HG03097 (cell line): ENCODE measurements at regions not wholly inside any gene's neighbourhood (a gene's known extent, or its start where the extent isn't known, plus 50 kb on each side); places are given as distances from the start of the nearest gene placed in this dataset.
"Not testable (repeated sequence)": the region's sequence is repeated elsewhere in the genome, so short reads cannot be mapped to it uniquely, and the experiment has no call there.

Experiments used
- ATAC-seq: cut with Tn5 transposase; IDR thresholded peaks from one replicate; pipeline ENCODE4 v1.9.1; 2021; ENCODE audit not compliant: unreplicated experiment, low FRiP score

DNA sequence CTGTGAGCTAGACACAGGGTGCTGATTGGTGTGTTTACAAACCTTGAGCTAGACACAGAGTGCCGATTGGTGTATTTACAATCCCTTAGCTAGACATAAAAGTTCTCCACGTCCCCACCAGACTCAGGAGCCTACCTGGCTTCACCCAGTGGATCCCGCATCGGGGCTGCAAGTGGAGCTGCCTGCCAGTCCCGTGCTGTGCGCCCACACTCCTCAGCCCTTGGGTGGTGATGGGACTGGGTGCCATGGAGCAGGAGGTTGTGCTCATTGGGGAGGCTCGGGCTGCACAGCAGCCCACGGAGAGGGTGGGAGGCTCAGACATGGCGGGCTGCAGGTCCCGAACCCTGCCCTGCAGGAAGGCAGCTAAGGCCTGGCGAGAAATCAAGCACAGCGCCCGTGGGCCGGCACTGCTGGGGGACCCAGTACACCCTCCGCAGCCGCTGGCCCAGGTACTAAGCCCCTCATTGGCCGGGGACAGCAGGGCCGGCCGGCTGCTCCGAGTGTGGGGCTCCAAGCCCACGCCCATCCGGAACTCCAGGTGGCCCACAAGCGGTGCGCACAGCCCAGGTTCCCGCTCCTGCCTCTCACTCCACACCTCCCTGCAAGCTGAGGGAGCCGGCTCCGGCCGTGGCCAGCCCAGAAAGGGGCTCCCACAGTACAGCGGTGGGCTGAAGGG lies 158.6 kb downstream of the SPIN4 start:
- ATAC-seq, result not testable (repeated sequence)

DNA sequence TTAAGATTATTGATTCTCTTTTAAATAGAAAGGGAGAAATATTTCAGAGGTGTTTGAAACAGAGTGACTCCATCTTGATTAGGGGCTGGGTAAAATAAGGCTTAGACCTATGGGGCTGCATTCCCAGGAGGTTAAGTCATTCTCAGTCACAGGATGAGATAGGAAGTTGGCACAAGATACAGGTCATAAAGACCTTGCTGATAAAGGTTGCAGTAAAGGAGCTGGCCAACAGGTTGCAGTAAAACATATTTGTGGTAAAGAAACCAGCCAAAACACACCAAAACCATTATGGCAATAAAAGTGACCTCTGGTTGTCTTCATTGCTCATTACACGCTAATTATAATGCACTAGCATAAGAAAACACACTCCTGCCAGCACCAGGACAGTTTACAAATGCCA lies 165.0 kb downstream of the SPIN4 start:
- ATAC-seq, result no peak

DNA sequence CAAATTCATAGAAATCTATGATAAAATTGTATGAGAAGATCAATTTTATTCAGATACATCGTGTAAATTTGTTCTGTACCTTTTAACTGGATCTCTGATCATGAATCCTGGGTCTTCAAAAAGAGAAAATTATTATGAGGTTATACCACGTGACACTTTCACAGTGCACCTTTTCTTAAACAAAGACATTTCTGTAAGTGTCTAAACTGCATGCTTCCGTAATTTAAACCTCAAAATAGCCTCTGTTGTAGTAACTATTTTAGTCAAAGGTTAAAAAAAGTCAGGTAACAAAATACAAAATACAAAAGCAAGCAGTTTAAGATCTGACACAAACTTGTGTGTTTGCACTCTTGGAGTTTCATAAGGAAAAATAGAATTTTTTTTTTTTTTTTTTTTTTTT lies 171.3 kb downstream of the SPIN4 start:
- ATAC-seq, result not testable (repeated sequence)

DNA sequence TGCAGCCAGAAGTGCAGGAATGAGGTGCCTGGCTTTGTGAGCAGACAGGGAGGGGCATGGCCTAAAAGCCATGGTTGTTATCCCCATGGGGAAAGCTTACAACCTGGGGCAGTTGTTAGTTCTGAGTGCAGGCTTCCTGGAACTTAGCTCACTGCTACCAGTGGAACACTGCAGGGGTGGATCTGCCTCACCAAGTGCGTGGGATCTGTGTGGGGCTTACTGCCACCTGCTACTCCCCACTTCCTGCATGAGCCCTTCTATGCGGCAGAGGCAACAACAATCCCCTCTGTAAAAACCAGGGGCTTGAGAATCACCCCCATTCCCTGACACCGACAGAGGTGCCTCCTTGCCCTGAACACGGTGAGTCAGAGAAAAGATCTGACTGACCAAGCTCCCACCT lies 174.6 kb downstream of the SPIN4 start:
- ATAC-seq, result not testable (repeated sequence)

- ATAC-seq, result not testable (repeated sequence)
These were observed 177.1 kb downstream of the SPIN4 start for GRCh38 chrX:63173841-63174718.

- not testable (repeated sequence) for ATAC-seq
These were observed 181.7 kb downstream of the SPIN4 start for GRCh38 chrX:63169416-63169815.

GRCh38 chrX:63168949-63169348 lies 182.2 kb downstream of the SPIN4 start:
- ATAC-seq, result not testable (repeated sequence)

GRCh38 chrX:63167002-63167401 lies 184.1 kb downstream of the SPIN4 start:
- ATAC-seq, result not testable (repeated sequence)

DNA sequence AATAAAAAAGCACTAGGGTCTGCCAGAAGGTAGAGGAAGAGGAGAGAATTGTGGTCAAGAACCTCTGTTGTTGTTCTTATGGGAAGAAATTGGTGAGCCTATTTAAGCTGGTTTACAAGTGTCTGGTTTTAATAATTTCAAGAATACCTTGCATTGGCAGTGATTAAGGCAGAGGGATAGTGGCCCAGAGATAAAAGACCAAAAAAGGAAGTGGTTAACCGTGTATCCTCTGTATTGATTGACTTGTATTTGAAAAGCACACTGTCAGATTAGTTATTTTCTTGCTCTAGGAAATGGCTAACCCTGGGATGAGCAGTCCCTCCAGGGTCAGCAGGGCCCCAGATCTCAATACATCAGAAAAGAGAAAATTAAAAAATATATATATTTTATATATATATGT lies 190.1 kb downstream of the SPIN4 start:
- ATAC-seq, result not testable (repeated sequence)

DNA sequence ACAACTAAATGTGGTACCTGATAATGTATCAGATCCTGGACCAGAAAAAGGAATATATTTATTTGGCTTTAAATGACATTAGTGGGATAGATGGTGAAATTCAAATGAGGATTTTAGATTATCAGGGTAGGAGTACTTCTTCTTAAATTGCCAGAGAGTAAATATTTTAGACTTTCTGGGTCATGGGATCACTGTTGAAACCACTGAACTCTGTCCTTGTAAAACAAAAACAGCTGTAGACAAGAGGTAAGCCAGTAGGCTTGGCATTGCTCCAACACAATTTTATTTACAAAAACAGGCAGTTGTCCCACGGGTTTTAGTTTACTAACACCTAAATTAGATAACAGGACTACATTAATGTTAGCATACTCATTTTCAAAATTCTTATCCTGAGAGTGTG lies 190.8 kb downstream of the SPIN4 start:
- ATAC-seq, result not testable (repeated sequence)

- not testable (repeated sequence) for ATAC-seq
These were observed 205.6 kb downstream of the SPIN4 start for GRCh38 chrX:63145526-63145925.

DNA sequence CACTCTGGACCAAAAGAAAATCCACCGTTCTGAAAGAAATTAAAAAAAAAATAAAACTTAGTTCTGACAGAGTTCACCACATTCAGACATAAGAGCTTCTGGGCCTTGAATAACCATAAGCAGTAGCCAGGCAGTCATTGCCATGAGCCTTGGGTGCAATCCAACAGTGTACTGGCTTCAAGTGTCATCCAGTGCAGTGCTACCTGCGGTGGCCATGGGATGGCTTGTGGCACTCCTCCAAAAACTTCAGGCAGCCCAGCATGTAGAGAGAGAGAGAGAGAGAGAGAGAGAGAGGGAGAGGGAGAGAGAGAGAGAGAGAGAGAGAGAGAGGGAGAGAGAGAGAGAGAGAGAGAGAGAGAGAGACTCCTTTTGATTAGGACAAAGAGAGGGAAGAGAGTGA lies 208.5 kb downstream of the SPIN4 start:
- ATAC-seq, result not testable (repeated sequence)

DNA sequence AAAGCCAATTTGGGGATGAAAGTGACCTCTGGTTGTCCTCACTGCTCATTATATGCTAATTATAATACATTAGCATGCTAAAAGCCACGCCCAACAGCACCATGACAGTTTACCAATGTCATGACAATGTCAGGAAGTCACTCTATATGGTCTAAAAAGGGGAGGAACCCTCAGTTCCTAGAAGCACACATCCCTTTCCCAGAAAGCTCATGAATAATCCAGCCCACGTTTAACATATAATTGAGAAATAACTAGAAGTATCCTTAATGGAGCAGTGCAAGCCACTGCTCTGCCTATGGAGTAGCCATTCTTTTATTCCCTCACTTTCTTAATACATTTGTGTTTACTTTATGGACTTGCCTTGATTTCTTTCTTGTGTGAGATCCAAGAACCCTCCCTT lies 215.3 kb downstream of the SPIN4 start:
- not testable (repeated sequence) for ATAC-seq

DNA sequence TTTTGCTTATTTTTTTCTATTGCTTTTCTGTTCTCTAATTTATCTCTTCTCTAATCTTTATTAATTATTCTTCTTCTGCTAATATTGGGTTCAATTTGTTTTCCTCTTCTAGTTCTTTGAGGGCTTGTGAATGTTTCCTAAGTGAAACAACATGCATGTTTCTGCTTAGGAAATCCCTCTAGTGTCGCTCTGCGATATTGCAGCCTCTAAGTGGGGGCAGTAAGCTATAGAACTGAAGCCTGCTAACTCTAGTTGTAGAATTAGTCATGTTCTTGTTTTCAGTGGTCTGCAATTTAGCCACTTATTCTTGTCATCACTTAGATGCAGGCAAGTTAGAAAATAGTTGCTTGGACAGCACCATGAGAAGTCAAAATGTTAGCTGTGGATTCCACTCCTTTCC lies 222.6 kb downstream of the SPIN4 start:
- ATAC-seq, result peak; percentile 76

DNA sequence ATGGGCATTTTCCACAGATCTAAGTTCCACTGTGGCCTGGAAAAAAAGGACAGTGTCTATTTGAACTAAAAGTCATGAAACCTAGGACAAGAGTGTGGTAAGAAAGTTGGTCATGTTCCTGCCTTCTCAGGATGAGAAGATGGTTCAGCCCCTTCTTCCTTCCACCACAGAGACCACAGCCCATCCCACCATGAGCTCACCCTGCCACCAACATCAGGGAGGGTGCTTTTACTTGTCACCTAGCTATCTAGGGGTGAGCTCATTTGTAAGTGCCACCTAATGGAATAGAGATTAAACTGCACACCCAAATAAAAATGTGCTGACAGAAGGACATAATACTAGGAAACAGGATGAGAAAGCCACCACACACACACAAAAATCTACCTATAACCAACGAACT lies 235.9 kb downstream of the SPIN4 start:
- no peak for ATAC-seq

- no peak for ATAC-seq
These were observed 249.1 kb downstream of the SPIN4 start for GRCh38 chrX:63101879-63102620.

DNA sequence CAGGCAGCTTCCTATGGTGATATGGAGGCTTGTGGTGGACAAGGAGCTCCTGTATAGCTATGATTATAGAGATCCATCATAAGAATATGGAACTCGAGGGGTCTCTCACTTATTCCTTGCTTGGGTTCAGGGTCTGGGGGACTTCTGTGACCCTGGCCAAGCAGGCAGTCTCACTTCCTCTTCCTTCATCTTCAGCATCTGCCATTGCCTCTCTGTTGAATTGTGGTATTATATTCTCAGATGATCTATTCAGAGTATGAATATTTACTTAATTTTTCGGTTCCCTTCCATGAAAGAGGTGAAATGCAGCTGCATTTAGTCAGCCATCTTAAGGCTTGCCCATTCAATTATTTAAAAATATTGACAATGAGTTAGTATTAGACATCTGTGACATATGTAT lies 292.9 kb downstream of the SPIN4 start:
- ATAC-seq, result no peak

DNA sequence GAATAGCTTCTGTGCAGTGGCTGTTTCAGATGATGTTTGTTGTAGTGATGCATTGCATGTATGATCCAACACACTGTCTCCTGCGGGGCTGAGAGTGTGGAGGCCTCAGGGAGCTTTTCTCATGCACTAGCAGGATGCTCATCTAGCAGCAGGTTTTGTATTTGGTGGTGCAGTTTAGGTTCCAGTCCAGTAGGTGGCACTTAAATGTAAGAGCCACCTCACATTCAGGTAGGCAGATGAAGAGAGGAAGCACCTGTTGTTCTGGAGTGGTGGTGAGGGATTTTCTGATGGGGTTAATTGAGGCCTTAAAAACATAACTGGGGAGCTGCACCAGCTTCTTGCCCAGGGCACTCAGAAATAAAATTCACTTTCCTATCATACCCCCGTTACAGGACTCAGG lies 300.9 kb downstream of the SPIN4 start:
- no peak for ATAC-seq

DNA sequence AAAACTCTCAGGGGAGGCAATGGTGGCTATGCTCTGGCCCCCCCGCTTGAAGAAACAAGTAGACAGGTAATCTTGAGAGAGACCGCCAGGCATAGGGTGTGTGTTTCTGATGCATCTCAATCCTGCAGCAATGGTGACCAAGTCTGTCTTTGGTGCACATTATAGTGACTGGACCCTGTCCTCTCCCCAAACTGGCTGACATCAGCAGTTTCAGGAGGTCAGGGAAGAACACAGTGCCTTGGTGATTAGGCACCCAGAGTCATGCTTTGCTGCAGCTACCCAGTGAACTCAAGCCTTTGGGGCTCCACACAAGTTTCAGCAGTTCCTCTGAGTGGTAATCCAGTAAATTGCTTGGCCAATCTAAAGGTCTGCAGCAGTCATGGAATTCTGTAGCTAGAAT lies 318.3 kb downstream of the SPIN4 start:
- no peak for ATAC-seq

GRCh38 chrX:63013549-63013948 lies 337.6 kb downstream of the SPIN4 start:
- no peak for ATAC-seq

DNA sequence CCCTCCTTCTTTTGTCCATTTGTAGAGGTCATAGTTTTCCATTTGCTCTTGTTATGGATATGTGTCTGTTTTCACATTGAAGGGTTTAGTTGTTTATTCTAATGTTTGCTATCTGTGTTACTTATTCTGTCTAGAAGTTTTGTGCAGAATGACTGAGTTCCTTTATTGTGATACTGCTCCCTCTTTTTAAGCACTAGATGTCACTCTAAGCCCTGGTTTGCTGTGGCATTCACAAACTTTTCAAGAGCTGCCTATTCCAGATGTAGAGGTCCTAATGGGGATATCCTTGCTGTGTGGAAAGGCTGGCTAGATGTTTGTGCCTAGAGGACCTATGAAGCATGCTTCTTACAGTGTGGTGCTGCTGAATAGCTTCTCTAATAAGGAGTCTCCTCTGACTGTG lies 338.6 kb downstream of the SPIN4 start:
- no peak for ATAC-seq
